ENCODE measurements at regions not wholly inside any gene's neighbourhood (a gene's known extent, or its start where the extent isn't known, plus 50 kb on each side); places are given as distances from the start of the nearest gene placed in this dataset.
"Not testable (repeated sequence)": the region's sequence is repeated elsewhere in the genome, so short reads cannot be mapped to it uniquely, and the experiment has no call there.

DNA sequence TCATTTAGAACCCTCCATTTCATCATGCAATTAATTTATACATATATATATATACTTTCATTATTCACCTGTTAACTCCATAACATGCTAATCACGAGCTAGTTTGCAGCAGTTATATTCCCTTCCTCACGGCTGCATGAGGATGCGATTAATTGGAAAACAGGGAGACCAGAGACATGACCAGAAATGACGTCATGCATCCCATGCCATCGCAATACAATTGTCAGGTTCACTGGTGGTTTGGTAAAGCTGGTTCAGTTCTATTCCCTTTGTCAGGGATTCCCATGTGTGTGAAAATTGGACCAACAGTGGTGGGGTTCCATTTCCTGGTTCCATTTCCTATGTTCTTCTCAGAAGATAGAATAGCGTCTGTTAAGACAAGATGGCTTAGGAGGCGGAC is 440.4 kb upstream of the ERCC4 start:
- DNase-seq: no peak

DNA sequence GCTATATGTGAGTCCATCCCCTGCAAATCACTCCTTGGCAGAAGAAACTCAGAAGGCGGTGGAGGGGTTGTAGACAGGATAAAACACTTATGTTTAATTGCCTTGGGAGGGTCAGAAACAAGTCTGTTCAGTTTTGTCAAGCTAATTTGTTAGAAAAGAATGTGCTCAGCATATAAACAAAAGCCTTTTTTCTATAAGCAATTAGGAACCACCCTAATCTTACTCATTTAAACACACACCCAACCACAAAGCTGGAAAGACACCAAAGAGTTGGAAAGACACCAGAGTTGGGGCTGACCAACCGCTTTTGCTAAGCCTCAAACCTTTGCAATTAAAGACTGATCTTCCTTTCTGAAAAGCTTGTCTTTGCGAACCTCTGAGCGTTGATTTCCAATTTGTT is 439.2 kb upstream of the ERCC4 start:
- DNase-seq: no peak

DNA sequence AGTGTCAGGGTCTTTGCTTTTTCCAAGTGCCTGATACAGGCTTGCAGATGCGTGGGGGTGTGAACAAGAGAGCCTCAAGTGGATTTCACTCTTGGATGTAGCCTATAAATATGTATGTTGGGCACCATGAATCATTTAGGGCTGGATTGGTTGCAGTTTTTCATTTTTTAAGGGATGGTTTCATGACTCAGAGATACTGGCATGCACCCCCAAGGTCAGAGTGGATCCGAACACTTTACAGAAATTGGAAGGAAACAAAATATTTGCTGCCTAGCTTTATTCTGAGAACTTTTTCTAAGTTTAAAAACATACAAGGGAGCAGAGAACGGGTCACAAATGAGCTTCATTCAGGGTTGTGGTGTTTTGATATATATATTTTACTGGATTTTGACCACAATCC is 436.8 kb upstream of the ERCC4 start:
- no peak for DNase-seq

DNA sequence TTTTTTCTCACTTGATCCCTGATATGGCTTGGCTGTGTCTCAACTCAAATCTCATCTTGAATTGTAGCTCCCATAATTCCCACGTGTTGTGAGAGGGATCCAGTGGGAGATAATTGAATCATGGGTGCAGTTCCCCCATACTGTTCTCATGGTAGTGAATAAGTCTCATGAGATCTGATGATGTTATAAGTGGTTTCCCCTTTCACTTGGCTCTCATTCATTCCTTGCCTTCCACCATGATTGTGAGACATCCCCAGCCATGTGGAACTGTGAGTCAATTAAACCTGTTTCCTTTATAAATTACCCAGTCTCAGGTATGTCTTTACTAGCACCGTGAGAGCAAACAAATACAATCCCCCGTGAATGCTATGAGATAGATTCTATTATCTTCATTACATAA is 430.5 kb upstream of the ERCC4 start:
- not testable (repeated sequence) for DNase-seq

DNA sequence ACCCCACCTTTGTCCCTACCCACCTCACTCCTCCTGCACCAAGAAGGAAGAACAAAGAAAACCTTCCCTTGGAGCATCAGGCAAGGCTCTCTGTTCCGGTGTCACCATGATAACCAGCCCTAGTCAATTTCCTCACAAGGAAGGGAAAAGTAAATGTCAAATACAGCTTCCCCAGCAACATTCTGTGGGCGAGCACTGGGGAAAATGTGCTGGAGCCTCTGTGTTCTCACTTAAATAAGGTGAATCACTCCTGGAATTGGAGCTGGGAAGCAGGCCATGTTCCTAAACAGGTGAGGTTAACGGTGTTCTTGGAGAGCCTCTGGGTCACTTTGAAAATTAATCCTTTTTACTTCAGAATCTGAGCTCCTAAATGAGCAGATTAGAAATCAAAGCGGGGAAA is 427.9 kb upstream of the ERCC4 start:
- DNase-seq: no peak

DNA sequence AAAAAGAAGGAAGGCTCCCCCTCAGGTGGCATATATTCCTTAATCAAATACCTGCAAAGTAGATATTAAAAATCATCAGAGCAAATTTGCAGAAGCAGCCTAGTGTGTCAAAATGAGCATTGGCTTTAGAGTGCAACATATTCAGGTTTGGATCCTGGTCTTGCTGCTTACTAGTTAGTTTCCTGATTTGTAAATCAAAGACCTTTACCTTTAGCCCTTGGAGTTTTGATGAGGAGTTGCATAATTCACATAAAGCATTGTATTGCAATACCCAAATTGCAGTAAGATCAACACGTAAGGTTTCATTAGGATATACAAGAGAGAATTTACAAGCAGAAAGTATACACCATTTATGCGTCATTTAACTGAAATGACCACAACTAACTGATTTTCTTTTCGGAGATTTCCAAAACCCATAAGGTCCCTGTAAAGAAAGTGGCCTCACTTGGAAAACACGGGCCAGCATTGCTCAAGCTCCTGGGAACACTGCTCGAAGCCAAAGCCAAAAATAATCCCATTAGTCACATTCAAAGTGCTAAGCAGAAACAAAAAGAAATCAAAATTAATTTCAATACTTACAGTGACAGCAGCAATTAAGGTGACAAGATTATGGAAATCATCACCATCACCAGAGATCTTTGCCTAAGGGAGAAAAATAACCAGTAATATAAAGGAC is 415.9 kb upstream of the ERCC4 start:
- no peak for DNase-seq

DNA sequence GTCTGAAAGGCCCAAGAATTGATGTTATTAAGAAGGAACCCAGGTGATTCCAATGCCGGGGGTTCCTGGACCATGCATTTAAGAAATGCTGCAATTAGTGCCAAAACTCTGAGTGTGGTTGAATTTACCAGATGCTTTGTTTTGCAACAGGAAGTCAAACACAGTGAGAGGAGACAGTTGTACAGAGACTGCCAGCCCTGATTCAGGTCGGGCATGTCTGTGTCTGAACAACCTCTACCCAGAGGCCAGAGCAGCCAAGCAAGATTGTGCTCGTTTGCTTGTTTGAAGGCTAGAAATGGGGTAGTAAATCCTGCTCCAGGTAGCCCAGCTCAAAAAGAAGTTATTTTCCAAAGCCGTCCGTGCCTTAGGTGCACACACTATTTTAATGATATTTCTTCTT is 412.4 kb upstream of the ERCC4 start:
- no peak for DNase-seq

GRCh38 chr16:13510425-13511151 is 409.4 kb upstream of the ERCC4 start:
- no peak for DNase-seq

DNA sequence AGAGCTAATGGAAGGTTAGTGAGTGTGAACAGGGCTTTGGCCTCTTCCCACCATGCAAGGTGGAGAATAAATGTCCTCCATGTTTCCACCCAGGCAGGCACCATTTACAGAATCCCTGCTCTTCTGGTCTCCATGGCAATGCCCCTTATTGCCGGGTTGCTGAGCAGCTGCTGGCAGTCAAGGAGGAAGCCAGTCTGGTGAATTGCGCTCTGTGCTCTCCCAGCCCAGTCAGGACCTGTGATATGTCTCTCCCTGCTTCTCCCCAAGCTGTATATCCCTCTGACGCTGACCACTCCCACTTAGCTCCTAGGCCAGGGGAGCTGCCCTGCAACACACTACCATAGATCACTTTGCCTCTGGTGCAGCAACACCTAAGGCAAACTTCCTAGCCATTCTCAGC is 402.1 kb upstream of the ERCC4 start:
- no peak for DNase-seq

DNA sequence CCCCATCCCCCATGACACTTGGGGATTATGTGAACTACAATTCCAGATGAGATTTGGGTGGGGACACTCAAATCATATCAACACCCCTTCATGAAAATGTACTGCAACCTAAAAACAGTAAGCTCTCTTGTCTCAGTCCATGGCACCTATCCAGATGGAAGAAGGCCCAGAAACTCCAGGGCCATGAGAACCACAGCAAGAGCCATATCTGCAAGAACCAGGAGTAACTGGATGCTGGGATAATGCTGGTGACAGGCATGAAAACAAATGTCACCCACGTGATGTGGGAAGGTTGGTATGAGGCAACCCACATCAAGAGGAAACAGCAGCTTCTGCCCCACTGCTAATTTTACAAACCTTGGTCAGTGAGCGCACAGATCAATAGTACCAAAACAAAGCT is 400.1 kb upstream of the ERCC4 start:
- no peak for DNase-seq

DNA sequence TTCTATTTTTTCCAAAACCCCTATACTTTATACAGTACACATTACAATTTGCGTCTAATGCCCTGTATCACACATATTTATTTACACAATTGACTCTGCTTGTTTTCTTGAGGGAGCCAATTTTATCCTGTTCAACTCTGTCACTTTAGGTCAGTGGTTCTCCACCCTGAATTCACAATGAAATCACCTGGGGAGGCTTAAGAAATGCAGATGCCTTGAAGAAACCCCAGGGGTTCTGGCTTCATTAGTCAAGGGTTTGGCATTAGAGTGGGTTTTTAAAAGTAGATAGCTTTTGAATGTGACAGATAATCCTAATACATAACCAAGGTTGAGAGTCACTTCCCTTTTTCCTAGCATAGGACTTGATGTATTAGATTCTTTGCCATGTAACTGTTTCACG is 398.6 kb upstream of the ERCC4 start:
- no peak for DNase-seq

- no peak for DNase-seq
Measured at GRCh38 chr16:13527332-13527731, 392.6 kb upstream of the ERCC4 start.

DNA sequence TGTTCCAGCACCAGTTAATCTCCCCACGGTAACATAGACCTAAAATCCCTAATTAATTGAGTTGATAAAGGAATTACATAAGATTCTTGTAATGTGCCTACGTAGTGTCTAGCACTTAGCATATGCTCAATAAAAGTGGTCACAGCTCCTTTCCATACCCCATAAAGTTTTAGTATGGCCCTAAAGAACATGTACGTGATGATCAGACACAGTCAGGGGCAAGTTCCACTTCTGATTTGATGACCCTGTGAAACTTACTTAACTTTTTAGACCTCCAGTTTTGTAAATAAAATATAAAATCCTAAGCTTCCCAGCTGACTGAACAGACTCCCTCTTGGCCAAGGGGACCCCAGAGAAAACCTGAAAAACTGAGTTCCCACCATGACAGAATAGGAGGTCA is 391.3 kb upstream of the ERCC4 start:
- DNase-seq: no peak

GRCh38 chr16:13529193-13529982 is 390.6 kb upstream of the ERCC4 start:
- no peak for DNase-seq

DNA sequence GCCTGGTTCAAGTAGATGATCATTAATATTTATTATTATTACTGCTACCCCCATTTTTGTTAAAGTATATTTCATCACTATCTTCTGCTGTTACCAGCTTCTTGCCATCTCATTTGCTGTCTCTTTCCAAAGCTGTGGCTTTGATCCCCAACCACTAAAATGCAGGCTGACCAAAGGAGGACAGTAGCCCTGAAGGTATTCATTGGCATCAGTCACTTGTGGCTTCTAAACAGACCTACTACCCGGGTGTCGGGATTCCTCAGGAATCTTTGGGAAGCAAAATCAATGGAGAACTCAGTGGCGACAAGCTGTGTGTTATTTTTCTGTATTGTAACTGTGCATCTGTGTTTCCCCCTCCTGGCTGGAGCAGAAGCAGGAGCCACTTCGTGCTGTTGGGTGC is 379.2 kb upstream of the ERCC4 start:
- no peak for DNase-seq

DNA sequence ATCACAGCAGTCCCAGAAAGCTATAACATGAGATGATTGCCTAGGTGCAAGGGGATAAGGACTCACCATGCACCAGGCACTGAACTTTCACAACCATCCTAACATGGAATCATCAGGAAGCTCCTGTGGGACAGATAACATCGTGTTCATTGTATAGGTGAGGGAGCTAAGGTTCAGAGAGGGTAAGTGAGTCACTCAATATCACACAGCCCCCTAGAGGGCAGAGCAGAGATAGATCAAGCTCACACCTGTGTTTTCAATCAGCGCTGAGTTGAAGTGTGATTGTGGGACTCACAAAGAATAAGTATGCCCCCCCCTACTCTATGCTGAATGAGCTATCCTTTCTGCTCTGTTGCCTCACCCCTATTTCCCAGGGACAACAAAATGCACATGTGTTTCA is 377.7 kb upstream of the ERCC4 start:
- DNase-seq: no peak

- DNase-seq: no peak
Measured at GRCh38 chr16:13543850-13544249, 376.1 kb upstream of the ERCC4 start.

- DNase-seq: no peak
Measured at GRCh38 chr16:13545271-13545670, 374.7 kb upstream of the ERCC4 start.

DNA sequence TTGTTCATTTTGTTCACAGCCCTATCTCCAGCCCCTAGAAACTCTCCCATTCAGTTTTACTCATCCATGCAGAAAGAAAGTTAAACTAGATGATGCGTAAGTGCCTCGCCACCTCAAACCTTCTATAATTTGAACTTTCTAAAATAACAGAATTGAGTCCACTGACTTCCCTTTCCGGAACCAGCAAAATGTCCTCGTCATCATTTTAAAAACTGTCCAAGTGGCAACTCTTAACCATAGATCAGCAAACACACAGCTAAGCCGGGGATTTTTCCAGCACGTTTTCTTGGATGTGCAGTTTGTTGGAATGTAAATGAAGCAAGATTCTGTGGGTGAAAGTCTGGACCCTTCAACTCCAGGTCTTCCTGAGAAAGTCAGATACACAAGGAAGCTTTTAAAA is 369.7 kb upstream of the ERCC4 start:
- no peak for DNase-seq

DNA sequence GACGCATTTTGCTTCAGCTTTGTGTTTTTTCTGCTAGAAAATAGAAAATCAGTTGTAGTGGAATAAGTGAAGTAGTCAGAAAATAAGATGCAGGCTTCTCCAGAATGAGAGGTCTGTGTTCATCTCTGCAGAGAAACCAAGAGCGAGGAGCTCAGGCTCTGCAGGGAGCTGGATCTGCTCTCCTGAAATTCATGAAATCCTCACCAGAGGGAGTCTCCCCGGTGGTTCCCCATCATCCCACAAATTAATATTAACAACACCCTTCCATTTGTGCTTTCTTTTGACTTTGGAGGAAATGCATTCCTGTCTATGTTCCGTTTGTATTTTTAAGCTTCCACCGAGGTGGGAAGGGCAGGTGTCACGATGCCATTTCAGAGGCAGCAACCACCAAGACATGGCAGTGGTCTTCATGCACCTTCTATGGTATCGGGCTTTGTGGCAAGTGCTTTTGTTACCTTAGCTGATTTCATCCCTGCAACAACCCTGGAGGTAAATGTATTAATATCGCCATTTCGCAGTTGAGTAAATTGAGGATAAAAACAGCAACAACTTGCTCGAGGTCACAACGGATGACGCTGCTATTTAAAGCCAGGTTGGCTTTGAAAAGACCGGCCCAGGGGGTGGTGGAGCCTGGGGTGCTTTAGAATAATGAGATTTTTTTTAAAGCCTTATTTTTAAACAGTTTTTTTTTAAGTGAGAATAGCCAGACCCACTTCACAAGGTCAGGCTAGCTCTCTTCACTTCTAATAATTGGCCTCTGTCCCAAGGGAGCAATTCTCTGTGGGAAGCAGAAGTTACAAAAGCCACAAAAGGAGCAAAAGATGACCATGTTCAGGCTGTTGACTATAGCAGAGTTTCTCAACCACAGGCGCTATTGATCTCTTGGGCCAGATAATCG is 367.6 kb upstream of the ERCC4 start:
- no peak for DNase-seq

GRCh38 chr16:13552960-13553257 is 367.0 kb upstream of the ERCC4 start:
- no peak for DNase-seq

DNA sequence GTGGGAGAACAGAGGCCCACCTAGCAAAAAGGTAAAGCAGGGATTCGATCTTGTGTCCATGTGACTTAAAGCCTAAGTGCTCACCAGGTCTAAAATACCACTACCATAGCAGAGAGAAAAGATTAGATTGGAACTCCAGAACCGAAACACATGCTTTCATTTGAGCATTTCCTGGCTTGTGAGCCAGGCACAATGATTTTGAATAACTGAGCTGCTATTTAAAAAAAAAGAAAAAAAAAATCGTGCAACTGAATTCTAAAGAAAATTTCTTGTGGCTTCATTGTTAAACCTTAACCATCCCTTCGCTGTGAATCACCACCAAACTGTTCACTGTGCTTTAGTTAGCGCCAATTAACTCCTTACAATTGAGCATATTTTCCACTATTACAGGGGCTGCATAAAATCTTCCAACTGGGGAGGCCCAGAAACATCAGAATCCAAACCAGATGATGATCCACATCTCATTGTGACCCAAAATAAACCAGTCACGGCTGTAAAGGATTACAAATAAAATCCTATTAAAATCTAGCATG is 366.4 kb upstream of the ERCC4 start:
- no peak for DNase-seq

- DNase-seq: no peak
Measured at GRCh38 chr16:13554005-13554404, 365.9 kb upstream of the ERCC4 start.
